ENCODE measurements at regions not wholly inside any gene's neighbourhood (a gene's known extent, or its start where the extent isn't known, plus 50 kb on each side); places are given as distances from the start of the nearest gene placed in this dataset.

GRCh38 chr1:50279622-50280330 is 143.5 kb downstream of the DMRTA2 start:
- Histone ChIP-seq H3K9ac (ENCODE audit: low read length) (no peak overlapping the region), H3K36me3 (ENCODE audit: insufficient read depth, low read length) (no peaks in the 10 kb centered on the region), H3K79me2 (ENCODE audit: insufficient read depth, low read length) (no peaks in the 10 kb centered on the region), H3K9me2 (ENCODE audit: low read depth, low read length) (no peaks in the 10 kb centered on the region), H3K4me3 (ENCODE audit: low read depth, low read length, poor library complexity, severe bottlenecking) (no peak overlapping the region), H3K4me2 (ENCODE audit: low read length) (no peak overlapping the region), H4K20me1 (ENCODE audit: insufficient read depth, low read length) (no peaks in the 10 kb centered on the region), H3K27ac (ENCODE audit: low read depth, low read length, poor library complexity, severe bottlenecking) (no peak overlapping the region), H3F3A (ENCODE audit: insufficient read depth, low read length) (no peaks in the 10 kb centered on the region), H3K4me1 (ENCODE audit: insufficient read depth, low read length, severe bottlenecking) (no peaks in the 10 kb centered on the region), H3K9me3 (ENCODE audit: low read length) (no peaks in the 10 kb centered on the region), H2AFZ (ENCODE audit: low read length) (no peak overlapping the region), H3K27me3 (ENCODE audit: insufficient read depth, low read length) (no peaks in the 10 kb centered on the region)
- TF ChIP-seq EZH2 (IDR thresholded peaks at IDR 0.05; ENCODE audit: borderline replicate concordance, low read length) (no peak), CTCF (IDR thresholded peaks at IDR 0.05; ENCODE audit: low read length) (no peak)

GRCh38 chr1:50278961-50279360 is 144.3 kb downstream of the DMRTA2 start:
- Histone ChIP-seq H3K9ac (ENCODE audit: low read length) (no peak overlapping the region), H4K20me1 (ENCODE audit: insufficient read depth, low read length) (no peaks in the 10 kb centered on the region), H3K27ac (ENCODE audit: low read depth, low read length, poor library complexity, severe bottlenecking) (no peak overlapping the region), H3F3A (ENCODE audit: insufficient read depth, low read length) (no peaks in the 10 kb centered on the region), H3K79me2 (ENCODE audit: insufficient read depth, low read length) (no peaks in the 10 kb centered on the region), H3K27me3 (ENCODE audit: insufficient read depth, low read length) (no peaks in the 10 kb centered on the region), H3K4me1 (ENCODE audit: insufficient read depth, low read length, severe bottlenecking) (no peaks in the 10 kb centered on the region), H3K4me3 (ENCODE audit: low read depth, low read length, poor library complexity, severe bottlenecking) (no peak overlapping the region), H3K9me3 (ENCODE audit: low read length) (no peaks in the 10 kb centered on the region), H3K4me2 (ENCODE audit: low read length) (no peak overlapping the region), H3K9me2 (ENCODE audit: low read depth, low read length) (no peaks in the 10 kb centered on the region), H2AFZ (ENCODE audit: low read length) (no peak overlapping the region), H3K36me3 (ENCODE audit: insufficient read depth, low read length) (no peaks in the 10 kb centered on the region)
- TF ChIP-seq CTCF (IDR thresholded peaks at IDR 0.05; ENCODE audit: low read length) = no peak
- TF ChIP-seq EZH2 (IDR thresholded peaks at IDR 0.05; ENCODE audit: borderline replicate concordance, low read length) = no peak

- Histone ChIP-seq H3K27ac (ENCODE audit: low read depth, low read length, poor library complexity, severe bottlenecking) (no peak overlapping the region), H3K4me3 (ENCODE audit: low read depth, low read length, poor library complexity, severe bottlenecking) (no peak overlapping the region), H3K9me3 (ENCODE audit: low read length) (no peaks in the 10 kb centered on the region), H4K20me1 (ENCODE audit: insufficient read depth, low read length) (no peaks in the 10 kb centered on the region), H3F3A (ENCODE audit: insufficient read depth, low read length) (no peaks in the 10 kb centered on the region), H2AFZ (ENCODE audit: low read length) (no peak overlapping the region), H3K27me3 (ENCODE audit: insufficient read depth, low read length) (no peaks in the 10 kb centered on the region), H3K4me1 (ENCODE audit: insufficient read depth, low read length, severe bottlenecking) (no peaks in the 10 kb centered on the region), H3K36me3 (ENCODE audit: insufficient read depth, low read length) (no peaks in the 10 kb centered on the region), H3K9me2 (ENCODE audit: low read depth, low read length) (no peaks in the 10 kb centered on the region), H3K9ac (ENCODE audit: low read length) (no peak overlapping the region), H3K79me2 (ENCODE audit: insufficient read depth, low read length) (no peaks in the 10 kb centered on the region), H3K4me2 (ENCODE audit: low read length) (no peak overlapping the region)
- no peak for TF ChIP-seq EZH2 (IDR thresholded peaks at IDR 0.05; ENCODE audit: borderline replicate concordance, low read length)
- TF ChIP-seq CTCF (IDR thresholded peaks at IDR 0.05; ENCODE audit: low read length) = no peak
Observed at GRCh38 chr1:50278410-50278809, 144.8 kb downstream of the DMRTA2 start.
